HG02973 (cell line): ENCODE measurements at regions not wholly inside any gene's neighbourhood (a gene's known extent, or its start where the extent isn't known, plus 50 kb on each side); places are given as distances from the start of the nearest gene placed in this dataset.

ENCODE experiments used
- ATAC-seq: cut with Tn5 transposase; IDR thresholded peaks from one replicate; pipeline ENCODE4 v1.9.1; 2021; ENCODE audit warnings: moderate library complexity; ENCODE audit not compliant: unreplicated experiment

DNA sequence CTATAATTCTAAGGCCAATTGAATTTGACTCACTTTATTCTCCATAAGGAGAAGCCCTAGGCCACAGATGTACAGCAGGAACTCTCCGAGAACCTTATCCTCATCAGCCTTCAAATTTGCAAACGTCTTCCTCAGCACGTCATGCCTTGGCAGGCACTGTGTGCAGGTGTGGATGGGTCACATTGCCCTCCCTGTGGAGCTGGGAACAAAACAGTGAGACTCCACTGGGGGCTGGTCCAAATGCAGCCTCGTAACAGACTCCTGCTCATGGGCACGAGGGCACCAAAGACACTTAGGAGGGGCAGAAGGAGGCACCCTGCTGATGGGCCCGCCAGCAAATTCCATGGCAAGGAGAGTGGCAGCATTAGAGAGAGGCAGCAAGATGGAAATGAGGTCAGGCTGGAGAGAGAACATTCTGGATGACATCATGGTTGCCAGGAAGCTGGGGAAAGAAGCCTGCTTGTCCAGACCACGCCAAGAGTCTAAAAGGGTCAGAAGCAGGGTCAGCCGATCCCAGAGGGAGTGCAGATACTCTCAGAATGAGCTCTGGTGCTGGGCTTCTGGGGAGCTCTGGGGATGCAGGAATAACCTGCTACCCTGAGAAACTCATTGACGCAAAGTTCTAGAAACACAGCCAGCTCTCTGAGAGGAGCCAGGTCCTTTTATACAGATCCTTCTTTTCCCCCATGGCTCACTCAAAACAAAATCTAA lies 242.2 kb downstream of the B3GLCT start:
- no peak for ATAC-seq

DNA sequence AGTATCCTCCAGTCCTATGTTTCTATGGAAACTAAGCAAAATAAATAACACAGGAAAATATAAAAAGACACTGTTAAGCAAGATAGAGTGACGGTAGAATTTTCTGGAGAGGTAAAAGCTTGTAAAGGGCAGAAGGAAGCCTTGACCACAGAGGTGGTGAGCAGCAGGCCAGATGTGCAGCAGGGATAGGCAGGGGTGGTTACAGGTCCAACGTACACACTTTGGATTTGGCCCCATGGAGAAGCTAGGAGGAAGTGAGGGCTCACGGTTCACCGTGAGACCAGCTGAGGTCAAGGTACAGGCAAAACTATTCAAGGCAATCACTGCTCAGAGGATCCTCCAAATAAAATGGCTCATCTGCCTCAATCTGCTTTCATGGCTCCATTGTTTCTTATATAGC lies 242.8 kb downstream of the B3GLCT start:
- no peak for ATAC-seq

DNA sequence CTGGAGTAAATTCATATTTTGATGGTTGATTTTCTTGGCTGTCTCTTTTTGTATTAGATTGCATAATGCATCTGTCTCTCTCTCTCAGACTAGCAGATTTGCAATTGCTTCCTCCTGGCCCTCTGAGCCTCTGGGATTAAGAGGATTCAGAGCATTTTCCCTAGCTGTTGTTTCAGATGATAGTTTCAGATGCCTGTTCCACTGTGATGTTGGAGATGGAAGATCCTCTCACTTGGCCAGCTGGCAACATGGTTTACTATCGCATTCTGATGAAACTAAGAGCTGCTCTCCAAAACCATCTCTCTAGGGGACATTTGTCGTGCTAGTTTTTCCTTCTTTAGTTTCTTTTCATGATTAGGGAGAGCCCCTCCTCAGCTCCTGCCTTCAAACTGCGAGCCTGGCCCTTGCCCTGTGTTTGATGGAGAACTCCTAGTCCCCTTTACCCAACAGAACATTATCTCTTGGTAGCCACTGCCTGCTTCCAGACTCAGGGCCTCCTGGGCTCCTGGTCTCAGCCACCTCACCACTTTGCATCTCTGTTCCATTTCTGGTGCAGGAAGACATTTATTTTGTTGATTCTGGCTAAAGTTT lies 244.6 kb downstream of the B3GLCT start:
- ATAC-seq = no peak

DNA sequence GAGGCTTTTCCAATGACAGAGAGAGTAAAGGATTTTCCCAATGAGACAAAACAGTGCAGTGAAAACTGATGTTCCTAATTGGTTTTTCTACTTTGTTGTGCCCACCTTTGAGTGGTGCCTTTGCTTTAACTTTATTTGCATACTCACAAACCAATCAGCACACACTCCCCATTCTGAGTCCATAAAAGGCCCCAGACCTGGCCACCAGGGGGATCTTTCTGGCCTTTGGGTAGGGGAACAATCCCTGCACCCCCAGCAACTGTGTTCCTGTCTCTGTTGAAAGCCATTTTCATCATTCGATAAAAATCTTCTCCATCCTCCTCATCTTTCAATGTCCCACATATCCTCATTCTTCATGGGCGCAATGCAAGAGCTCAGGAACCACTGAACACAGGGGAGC lies 252.8 kb downstream of the B3GLCT start:
- no peak for ATAC-seq

DNA sequence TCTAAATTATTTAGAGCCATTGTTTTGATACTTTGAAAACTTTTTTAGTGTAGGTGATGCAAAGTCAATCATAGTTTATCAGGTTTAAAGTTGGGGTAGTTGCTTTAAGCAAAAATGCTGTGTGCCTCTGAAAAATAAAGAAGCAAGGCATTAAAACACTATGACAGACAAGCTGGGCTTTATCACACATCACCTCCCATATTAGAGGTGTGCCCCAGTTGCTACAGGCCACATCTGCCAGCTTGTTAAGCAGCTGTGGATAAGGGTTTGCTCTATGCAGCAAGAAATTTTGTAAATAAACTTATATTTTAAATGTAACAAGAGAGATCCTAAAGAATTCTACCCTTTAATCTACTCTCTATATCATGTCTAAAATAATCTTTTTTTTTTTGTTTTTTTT lies 255.8 kb downstream of the B3GLCT start:
- no peak for ATAC-seq

DNA sequence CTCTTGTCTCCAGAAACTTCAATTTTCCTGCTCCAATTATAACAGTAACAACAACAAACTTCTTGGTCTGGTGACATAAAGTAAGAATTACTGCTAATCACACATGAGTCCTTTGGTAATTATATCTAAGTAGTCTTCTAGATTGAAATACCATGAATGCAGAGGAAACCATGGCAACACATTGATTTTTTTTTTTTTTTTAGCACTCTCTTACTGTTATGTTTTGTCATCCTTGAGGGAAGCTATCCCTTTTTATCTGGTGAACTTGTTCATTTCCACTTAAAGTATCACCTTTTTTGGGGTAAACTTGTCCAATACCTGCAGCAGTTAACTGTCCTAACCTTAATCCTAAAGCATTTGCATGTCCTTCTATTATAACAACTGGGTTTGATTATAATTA lies 256.3 kb downstream of the B3GLCT start:
- no peak for ATAC-seq

DNA sequence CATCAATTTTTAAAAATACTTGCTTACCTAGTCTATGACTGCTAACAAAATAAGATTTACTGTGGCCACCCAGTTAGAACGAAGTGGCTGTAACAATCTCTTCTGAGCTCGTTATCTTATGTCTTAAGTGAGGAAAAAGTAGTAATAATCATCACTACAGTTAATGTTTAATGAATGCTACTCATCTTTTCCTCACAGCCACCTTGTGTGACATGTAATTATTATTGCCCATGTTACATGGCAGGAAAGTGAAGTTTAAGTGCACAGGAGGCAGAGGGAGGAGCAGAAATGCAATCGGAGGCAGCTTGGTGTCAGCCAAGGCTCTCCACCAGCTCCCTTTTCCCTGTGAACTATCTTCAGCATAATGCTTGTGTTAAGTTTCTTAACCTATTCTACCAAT lies 260.3 kb downstream of the B3GLCT start:
- ATAC-seq = no peak

DNA sequence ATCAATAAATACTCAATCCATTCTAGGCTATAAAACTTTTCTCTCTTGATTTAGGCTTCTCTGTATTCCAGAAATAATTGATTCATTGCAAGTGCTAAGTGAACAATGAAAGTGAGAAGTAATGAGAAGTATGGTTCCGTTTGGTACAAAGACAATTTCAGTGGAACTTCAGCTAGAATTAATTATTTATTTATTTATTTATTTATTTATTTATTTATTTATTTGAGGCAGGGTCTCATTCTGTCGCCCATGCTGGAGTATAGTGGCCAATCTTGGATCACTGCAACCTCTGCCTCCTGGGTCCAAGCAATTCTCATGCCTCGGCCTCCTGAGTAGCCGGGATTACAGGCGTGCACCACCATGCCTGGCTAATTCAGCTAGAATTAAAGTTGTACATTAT lies 262.1 kb downstream of the B3GLCT start:
- no peak for ATAC-seq

DNA sequence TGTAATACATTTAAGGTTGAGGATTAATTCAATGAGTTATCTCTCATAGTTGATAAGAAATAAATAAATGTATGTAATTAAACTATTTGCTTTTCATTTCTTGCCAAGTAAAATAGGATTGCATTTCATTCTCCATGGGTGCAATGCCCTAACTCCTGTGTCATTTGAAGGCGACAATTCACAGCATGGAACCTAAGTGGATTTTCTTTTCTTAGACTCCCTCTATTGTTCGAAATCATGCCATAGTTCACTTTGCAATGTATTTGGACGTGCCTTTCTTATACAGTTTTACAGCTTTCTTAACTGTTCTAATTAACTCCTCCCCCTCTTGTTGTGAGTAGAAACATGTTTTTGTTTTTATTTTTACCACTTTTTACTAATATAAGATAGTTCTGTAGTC lies 263.0 kb downstream of the B3GLCT start:
- no peak for ATAC-seq

DNA sequence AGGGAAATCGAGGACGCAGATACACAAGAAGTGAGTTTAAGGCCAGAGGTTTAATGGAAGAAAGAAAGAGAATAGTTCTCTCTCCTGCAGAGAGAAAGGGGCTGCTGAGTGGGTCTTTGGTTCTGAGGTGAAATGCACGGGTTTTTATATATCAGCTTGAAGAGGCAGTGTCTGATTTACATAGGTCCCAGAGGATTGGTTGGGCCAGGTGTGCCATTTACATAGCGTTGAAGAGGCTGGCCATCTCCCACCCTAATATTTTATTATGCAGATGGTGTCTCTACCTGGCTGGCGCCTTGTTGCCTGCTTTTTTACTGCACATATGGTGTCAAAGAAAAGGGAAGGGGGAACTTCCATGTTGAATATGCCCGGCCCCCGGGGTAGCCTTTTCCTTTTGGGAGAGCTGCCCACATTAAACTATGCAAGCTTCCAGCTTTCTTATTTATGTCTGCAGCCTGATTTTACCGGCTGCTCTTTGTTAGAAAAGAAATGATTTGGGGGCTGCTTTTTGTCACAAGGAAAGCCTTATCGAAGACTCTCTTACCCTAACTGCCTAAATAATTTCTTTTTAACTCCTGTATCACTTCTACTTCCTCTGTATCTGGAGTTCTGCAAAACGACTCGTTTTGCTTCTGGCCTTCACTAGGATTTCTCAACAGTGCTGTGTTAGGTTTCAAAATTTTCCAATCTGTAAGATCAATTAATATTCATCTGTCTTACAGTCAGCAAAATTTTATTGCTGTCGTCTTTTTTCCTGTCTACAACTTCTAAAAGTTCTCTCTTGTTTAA lies 268.5 kb downstream of the B3GLCT start:
- no peak for ATAC-seq

DNA sequence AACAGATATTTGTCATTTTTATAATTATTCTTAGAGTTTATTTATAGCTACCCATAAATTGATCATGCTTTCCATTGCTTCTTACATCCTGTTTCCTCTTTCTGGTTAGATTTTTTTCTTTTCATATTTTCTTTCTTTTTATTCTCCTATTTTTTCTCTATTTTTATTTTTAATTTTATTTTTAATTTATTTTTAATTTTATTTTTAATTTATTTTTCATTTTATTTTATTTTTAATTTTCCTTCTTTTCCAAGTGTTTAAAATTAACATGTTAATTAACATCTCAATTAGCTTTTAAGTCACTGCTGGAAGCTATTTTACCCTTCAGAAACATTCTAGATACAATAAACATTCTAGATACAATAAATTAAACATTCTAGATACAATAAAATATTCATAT lies 269.6 kb downstream of the B3GLCT start:
- ATAC-seq = no peak

DNA sequence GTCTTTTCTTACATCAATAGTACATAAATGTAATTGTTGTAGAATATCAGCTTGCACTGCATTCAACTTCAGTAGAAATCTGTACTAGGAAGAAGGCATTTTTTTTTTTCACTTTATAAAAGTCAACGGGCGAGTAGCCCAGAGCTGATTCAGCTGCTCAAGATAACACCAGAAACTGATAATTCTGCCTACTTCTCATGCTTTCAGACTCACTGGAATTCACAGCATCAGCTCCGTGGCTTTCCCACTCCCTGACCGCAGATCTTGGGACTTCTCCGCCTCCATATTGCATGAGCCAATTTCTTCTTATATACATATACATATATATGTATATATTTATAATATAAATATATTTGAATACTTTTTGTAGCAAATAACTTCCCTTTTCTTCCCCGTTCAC lies 263.1 kb upstream of the RXFP2 start:
- ATAC-seq = no peak

DNA sequence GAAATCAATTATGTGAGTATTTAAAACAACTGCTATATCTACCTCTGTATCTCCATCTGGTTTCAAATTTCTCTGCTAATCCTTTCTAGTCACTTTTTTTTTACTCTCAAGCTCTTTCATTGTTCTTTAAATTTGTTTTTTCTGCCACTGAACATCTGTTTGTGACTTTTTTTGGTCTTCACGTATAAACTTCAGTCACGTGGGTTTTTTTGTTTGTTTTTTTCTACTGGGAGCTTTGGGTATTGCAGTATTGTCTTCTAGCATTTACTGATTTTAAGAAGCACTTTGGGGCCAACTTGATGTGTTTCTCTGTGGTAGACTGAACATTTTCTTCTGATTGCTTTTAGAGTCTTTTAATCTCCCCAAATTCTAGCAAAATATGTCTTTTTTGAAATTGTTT lies 262.6 kb upstream of the RXFP2 start:
- ATAC-seq = no peak

DNA sequence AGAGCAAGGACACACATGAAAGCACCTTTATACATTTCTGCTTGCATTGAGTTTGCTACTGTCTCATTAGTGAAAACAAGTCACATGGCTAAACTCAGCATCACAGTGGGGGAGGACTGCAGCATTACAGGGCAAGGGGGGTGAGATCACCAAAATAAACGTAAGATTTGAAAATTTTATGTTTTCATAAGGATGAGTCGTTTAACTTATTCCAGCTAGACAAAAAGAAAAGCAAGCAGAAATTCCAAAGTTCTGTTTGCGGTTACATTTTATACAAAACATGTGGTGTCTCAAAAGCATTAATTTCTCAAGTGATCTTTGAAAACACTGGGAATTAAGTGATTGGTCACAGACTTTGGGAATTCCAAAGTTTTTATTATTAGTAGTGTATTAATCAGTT lies 261.4 kb upstream of the RXFP2 start:
- no peak for ATAC-seq

DNA sequence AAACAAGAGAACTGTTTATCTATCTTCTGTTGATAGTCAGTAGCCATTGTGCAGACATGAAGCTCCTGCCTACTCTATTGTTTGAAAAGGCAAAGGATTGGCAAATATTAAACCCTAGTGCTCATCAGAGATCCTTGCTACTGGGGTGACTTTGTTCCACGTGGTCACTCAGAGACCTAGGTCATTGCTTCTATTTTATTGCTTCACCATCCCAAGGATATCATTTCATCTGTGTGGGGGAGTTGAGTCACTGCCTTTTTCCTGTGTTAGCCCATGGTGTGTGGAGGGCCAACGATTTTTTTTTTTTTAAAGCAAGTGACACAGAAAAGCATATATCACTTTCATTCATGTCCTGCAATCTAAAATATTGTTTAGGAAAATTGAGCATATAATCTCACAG lies 254.1 kb upstream of the RXFP2 start:
- ATAC-seq = no peak

DNA sequence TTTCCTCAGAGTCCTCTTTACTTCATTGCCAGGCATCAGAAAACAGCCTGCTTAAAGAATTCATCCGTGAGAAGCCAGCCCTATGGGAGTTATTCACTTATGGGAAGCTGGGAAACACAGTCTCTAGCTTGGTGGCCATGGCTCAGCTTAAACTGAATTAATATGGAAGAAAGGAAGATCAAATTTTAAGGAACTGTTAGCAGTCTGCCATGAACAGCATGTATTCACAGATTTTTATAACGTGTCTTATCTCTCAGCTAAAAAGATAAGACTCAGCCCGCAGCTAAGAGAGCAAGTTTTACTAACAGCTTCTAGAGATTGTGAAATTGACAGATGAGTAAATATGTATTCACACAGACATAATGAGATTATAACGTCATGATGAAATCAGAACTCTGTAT lies 253.7 kb upstream of the RXFP2 start:
- ATAC-seq = no peak

DNA sequence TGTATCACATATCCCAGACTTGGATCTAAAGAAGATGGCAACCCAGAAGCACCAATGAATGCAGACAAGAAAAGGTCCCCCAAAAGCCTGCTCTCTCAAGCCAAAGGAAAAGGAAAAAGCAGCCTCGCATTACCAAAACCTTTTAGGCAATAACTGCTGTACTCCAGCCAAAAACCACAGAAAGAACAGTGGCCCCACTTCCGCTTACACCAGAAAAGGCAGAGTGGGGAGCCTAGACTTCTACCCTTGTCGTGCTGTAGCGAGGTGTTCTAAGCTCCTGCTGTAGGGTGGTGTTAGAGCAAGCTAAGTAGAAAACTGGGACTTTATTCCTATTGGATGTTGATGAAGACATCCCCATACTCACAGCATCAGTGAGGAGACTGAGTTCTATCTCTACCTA lies 244.0 kb upstream of the RXFP2 start:
- no peak for ATAC-seq

DNA sequence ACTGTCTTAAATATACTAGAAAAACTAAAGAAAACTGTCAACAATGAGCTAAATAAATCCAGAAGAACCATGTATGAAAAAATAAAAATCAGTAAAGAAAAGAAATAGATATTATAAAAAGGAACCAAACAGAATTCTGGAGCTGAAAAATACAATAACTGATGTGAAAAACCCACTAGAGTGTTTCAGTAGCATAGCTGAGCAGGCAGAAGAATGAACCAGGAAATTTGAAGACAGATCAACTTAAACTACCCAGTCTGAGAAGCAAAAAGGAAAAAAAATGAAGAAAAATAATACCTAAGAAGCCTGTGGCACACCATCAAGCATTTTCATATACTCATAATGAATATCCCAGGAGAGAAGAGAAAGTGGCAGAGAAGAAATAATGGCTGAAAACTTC lies 240.1 kb upstream of the RXFP2 start:
- ATAC-seq = no peak

DNA sequence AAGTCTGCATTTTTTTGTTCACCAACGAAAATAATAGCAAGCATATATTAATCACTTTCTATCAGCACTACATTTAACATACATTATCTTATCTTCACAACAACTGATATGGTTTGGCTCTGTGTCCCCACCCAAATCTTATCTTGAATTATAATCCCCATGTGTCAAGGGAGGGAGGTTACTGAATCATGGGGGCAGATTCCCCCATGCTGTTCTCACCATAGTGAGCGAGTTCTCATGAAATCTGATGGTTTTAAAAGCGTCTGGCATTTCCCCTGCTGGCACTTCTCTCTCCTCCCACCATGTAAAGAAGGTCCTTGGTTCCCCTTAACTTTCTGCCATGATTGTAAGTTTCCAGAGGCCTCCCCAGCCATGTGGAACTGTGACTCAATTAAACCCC lies 235.7 kb upstream of the RXFP2 start:
- ATAC-seq = no peak

DNA sequence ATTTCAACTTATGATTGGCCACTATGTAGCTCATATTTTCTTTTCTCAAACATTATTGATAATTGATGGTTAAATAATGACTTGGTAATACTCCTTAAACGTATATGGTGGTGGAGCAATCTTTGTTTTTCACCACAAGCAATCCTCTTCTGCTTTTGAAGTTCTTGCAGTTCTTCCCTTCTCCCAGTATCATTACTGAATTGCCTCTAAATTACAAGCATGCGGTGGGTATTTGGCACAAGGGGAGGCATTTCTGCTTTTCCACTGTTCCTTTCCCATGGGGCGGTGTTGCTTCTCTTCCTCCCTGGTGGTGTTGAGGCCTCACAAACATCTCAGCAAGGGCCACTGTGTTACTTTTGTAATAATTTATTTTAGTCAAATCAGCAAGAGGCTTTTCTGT lies 234.4 kb upstream of the RXFP2 start:
- ATAC-seq = no peak

DNA sequence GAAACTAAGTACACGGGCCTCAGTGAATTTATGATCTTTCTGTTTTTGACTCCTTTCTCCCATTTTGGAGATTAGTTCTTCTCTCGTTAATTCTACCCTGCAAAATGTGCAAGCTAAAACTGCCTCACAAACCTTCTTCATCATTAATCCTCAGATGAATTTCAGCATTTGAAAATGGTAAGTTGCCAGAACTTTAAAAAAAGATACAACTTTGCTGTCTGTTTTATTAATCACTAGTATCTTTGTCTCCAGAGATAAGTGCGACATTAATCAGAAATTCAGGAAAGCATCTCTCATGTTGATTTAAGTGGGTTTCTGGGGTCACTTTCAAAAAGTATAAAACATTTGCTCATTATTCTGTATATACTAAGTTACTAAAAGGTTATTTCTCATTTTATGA lies 227.0 kb upstream of the RXFP2 start:
- no peak for ATAC-seq

DNA sequence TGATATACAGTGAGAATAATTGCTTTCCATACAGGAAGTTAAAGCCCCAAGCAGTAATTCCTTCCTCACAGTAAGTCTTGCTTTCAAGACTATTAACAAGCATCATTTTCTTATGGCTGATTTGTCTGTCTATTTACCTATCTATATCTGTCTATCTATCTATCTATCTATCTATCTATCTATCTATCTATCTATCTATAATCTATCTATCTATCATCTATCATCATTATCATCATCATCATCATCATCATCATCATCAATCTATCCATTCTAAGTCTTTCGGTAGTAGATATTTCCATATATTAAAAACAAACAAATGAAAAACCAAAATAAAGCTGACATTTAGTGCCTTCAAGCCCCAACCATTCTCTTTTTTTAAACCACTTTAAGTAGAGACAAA lies 224.4 kb upstream of the RXFP2 start:
- ATAC-seq = no peak
